ENCODE measurements at regions not wholly inside any gene's neighbourhood (a gene's known extent, or its start where the extent isn't known, plus 50 kb on each side); places are given as distances from the start of the nearest gene placed in this dataset.
"Not testable (repeated sequence)": the region's sequence is repeated elsewhere in the genome, so short reads cannot be mapped to it uniquely, and the experiment has no call there.

DNA sequence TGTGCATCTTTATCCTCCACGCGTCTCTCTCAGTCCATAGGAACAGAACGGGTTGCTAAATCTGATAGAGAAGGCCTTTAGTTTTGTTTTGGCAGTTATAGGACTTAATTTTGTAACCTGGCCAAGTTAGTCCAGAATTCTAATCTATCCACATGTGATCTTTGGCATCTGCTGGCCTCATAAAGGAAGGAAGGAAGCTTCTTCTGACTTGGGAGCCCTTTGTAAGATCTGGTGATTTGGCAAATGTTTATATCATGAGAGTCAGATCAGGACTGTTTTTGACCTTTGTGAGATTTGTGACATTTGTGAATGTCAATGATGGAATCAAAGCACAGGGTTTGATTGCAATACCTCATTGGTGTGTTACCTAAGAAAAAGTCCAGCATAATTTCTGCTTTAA lies 96.4 kb upstream of the MTLN start:
- not testable (repeated sequence) for DNase-seq (ENCODE audit: insufficient read length, low spot score); FAIRE-seq

DNA sequence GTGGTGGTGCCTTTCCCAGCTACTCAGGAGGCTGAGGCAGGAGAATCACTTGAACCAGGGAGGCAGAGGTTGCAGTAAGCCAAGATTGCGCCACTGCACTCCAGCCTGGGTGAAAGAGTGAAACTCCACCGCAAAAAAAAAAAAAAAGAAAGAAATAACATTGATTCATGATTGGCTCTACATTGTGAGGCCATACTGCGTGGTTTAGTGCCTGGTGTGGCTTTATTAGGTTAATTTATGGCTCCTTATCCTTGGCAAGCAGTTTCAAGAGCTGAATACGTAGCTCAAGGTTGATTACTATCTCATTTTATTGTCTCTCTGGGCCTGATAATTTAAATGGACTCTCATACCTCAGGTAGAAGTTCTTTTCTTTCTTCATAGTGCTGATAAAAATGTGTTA lies 80.5 kb upstream of the MTLN start:
- DNase-seq (ENCODE audit: insufficient read length, low spot score) = not testable (repeated sequence)

DNA sequence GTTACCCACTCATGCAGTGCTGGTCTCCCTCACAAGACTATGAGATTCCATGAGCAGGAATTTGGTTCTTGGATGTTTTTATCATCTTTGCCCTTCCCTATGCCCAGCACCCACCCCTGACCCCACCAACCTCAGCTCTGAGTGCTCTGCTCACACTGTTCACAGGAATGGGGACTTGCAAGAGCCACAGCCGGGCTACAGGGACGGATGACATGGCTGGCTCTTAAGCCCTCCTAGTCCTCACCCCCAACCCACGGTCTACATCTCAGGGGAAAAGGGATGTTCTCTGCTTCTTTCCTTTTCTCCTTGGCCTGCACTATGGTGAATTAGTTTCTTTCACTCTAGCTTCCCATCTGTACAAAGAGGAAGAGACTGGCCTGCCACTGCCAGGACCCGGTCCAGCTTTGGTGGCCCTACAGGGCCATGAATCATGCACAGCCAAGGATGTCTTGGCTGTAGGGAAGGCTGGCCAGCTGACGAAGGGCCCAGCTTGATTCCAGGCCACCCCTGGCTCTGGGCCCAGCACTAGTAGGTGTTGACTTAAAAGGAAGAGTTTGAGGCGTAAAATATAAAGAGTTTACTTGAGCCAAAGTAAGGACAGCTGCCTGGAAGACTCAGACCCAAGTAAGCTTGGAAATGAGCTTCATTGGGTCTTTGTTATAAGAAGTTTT lies 79.7 kb upstream of the MTLN start:
- not testable (repeated sequence) for DNase-seq (ENCODE audit: insufficient read length, low spot score); FAIRE-seq

More for the DNA sequence above, 80.5 kb upstream of the MTLN start:
- FAIRE-seq = not testable (repeated sequence)

DNA sequence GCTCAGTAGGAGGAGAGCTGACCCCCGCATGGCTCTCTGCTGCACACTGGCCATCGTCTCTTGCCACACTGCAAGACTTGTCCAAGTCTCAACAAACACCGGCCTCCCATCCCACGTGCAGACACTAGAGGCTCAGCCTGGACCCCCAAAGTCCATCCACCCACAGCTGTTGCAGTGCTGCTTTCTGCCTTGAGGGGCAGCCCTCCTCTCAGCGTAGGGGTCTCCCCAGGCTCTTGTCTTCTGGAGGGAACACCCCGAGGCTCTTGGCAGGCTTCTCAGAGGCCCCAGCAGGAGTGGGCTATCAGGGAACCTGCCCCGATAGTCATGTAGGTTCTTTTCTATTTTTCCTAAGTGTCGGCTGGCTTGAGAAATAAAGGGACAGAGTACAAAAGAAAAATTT lies 75.5 kb upstream of the MTLN start:
- not testable (repeated sequence) for DNase-seq (ENCODE audit: insufficient read length, low spot score); FAIRE-seq

DNA sequence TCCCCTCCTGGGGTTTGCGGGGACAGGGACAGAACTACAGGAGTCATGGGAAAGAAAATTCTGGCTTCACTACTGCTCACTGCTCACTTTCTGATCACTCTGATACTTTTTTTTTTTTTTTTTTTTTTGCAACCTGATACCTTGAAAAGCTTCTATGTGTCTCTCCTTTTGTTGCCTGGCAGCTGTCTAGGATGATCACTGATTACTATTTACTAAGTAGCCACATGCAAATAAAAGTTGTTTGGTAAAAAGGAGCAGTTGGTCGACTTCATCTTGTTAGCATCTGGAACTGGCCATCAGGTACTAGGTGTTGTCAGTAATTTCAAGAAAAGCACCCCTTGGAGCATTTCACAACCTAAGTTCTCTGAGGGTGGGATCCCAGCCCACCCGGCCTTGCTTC lies 74.9 kb upstream of the MTLN start:
- FAIRE-seq; DNase-seq (ENCODE audit: insufficient read length, low spot score): not testable (repeated sequence)

DNA sequence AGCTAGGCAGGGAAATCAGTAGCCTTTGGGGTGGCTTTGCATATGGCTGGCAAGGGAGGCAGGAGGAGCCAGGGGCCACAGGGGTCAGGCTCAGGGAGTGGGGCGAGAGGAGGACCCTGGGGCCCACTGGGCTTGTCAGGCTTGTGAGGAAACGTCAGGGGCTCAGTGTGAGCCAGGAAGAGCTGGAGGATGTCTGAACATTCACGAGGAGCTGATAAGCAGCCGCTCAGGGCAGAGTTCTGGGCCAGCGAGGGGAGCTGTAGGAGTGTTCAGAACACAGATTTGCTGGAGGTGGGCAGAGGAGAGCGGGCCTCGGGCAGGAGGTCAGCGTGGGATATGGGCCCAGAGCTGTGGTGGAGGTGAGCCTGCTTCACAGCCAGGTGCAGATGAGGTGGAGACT lies 72.7 kb upstream of the MTLN start:
- DNase-seq (ENCODE audit: insufficient read length, low spot score); FAIRE-seq: not testable (repeated sequence)

DNA sequence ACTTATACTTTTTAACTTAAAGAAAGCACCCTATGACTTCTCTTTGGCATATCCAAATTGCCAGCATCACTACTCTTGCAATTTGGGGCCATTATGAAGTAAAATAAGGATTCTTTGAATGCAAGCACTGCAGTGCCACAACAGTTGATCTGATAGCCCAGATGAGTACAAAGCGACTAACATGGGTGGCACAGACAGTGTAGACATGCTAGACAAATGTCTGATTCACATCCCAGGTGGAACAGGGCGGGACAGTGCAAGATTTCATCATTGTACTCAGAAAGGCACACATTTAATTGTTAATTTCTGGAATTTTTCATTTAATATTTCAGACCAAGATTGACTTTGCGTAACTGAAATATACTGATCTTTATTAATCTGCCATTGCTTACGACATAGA lies 68.5 kb upstream of the MTLN start:
- not testable (repeated sequence) for DNase-seq (ENCODE audit: insufficient read length, low spot score); FAIRE-seq

DNA sequence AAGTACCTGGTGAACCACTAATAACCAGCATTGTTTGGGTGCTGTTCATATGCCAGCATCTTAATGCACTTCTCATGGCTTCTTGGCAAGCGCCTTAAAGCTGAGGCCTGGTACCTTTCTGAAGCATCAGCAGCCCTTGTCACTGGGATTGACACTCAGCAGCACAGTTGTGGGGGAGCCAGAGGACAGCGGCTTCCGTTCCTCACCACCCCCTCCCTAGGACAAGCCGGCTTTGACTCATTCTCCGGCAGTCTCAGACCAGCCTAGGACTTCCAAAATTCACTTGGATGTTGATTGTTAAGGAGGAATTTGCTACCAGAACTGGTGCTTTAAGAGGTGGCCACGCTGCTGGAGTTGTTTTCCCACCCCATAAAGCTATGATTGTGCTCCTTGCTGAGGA lies 64.7 kb upstream of the MTLN start:
- not testable (repeated sequence) for FAIRE-seq

DNA sequence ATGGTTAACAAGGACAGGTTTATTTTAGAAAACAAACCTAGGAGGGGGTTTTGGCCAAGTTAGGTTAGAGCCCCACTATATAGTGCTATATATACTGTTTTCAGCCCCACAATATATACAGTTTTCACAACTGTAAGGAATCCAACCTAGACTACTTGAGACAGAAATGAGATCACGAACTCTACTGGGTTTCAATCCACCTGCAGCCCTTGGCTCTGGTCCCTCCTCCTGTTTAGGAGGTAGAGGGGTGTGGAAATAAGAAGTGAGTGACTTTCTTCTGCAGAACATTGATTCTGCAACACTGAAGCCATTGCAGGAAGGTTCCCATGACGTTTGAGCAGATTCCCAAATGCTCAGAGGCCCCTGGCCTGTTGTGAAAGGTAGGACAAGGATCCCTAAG lies 63.7 kb upstream of the MTLN start:
- not testable (repeated sequence) for FAIRE-seq; DNase-seq (ENCODE audit: insufficient read length, low spot score)

More for the DNA sequence above, 64.7 kb upstream of the MTLN start:
- DNase-seq (ENCODE audit: insufficient read length, low spot score) = not testable (repeated sequence)

DNA sequence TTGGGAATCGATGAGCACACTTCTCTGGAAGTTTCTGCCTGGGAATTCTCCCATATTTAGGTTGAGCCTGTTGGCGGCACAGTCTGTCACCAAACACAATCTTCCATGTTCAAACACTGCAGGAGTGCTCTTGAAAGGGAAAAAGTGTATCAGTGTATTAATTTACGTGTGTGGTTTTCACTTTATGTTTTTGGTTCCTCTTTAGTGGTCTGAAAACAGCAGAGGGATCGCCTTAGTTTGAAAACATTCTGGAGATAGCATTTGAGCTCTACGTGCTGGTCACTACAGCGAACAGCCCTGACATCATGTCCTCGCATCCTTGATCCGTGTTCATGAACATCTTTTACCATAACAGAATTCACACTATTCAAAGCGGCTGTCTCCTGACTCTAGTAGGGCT lies 57.3 kb upstream of the MTLN start:
- not testable (repeated sequence) for FAIRE-seq; DNase-seq (ENCODE audit: insufficient read length, low spot score)

DNA sequence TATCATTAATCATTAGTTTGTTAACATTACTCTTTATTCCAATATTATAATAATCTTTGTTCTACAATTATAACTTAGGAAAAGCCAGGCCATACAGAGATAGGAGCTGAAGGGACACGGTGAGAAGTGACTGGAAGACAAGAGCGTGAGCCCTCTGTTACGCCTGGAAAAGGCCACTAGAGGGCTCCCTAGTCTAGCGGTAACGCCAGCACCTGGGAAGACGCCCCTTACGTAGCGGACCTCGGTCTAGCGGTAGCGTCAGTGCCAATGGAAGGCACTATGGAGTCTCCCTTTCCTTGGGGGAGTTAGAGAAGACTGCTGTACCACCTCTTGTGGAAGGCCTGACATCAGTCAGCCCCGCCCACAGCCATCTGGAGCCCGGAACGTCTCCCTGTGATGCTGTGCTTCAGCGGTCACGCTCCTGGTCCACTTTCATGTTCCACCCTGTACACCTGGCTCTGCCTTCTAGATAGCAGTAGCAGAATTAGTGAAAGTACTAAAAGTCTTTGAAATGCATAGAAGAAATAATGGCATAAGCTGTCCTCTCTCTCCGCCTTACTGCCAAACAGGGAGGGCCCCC lies 55.6 kb upstream of the MTLN start:
- not testable (repeated sequence) for FAIRE-seq; DNase-seq (ENCODE audit: insufficient read length, low spot score)

DNA sequence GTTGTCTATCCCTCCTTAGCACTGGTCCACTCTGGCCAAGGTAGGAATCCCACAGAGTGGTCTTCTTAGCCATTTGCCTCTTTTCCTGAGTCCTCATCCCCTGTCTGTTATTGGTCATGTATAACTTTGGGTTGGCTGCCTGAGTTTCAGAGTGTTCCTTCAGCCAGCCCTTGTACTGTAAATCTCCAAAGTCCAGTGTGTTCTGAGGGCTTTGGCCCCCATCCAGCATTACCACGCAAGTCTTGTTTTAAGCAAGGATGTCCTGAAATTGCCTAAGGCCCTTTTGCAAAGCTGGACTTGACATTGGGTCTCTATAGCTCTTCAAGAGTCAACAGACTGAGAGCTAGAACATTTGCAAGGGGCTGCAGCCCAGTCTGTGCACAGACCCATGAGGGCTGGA lies 52.5 kb upstream of the MTLN start:
- FAIRE-seq; DNase-seq (ENCODE audit: insufficient read length, low spot score): not testable (repeated sequence)

DNA sequence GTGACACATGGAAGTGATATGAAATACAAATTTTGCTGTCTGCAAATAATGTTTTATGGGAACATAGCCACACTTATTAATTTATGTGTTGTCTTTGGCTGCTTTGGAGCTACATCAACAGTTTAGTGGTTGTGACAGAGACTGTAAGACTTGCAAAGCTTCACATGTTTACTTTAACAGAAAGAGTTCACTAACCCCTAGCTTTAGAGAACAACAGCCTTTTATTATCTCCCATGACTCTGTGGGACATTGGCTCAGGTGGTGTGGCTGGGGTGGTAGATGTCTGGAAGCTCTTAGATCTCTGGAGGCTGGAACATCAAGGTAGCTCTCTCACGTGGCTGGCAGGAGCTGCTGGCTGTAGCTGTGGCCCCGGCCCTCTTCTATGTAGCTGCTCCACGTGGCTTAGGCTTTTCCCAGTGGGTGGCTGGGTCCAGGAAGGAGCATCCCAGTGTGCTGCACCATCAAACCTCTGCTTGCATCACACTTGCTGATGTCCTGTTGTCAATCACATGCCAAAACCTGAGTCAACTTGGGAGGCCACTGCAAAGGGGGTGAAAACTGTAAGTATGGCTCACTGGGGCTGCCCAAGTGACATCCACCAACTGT lies 51.8 kb upstream of the MTLN start:
- not testable (repeated sequence) for FAIRE-seq; DNase-seq (ENCODE audit: insufficient read length, low spot score)

DNA sequence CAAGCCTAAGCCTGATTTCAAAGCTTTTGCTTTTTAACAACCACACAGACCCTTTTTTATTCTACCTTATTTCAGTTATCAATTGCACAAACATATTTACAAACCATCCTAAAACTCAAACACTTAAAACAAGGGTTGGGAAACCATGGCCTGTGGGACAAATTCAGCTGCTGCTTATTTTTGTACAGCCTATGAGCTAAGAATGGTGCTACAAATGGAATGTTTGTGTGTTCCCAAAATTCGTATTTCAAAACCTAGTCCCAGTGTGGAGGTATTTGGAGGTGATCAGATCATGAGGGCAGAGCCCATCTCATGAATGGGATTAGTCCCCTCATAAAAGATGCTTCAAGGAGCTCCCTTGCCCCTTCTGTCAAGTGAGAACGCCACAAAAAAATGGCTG lies 51.1 kb upstream of the MTLN start:
- FAIRE-seq; DNase-seq (ENCODE audit: insufficient read length, low spot score): not testable (repeated sequence)

All from GM19239 (cell line).